ENCODE measurements at regions not wholly inside any gene's neighbourhood (a gene's known extent, or its start where the extent isn't known, plus 50 kb on each side); places are given as distances from the start of the nearest gene placed in this dataset.

- no peaks in the 10 kb centered on the region for H3K9me3 Mint-ChIP-seq
- no peaks in the 10 kb centered on the region for H3K36me3 Mint-ChIP-seq (ENCODE audit: insufficient read depth)
- H3K4me1 Mint-ChIP-seq (ENCODE audit: low read depth in 2 of 2): no peaks in the 10 kb centered on the region
- no peak overlapping the region for H3K4me3 Mint-ChIP-seq
- no peak overlapping the region for H3K27ac Mint-ChIP-seq
- no peak for ATAC-seq (replicated peaks)
- peaks cover 29 to 53% of the 10 kb centered on the region in 2 donors for H3K27me3 Mint-ChIP-seq
- no peak for DNase-seq
These were observed 52.0 kb upstream of the KCNIP1 start for GRCh38 chr5:170451747-170452365.

GRCh38 chr5:170450061-170450669 is 53.7 kb upstream of the KCNIP1 start:
- no peaks in the 10 kb centered on the region for H3K4me1 Mint-ChIP-seq (ENCODE audit: low read depth in 2 of 2)

GRCh38 chr5:170449232-170449631 is 54.6 kb upstream of the KCNIP1 start:
- peaks cover 15 to 37% of the 10 kb centered on the region in 2 donors for H3K27me3 Mint-ChIP-seq
- no peaks in the 10 kb centered on the region for H3K36me3 Mint-ChIP-seq (ENCODE audit: insufficient read depth)
- no peak overlapping the region for H3K27ac Mint-ChIP-seq
- H3K4me1 Mint-ChIP-seq (ENCODE audit: low read depth in 2 of 2): peaks cover 0 to 4% of the 10 kb centered on the region in 2 donors
- ATAC-seq (replicated peaks) (no peak), DNase-seq (no peak)
- no peaks in the 10 kb centered on the region for H3K9me3 Mint-ChIP-seq
- H3K4me3 Mint-ChIP-seq: no peak overlapping the region

More at GRCh38 chr5:170450061-170450669, 53.7 kb upstream of the KCNIP1 start:
- Mint-ChIP-seq H3K27me3 (peaks cover 17 to 41% of the 10 kb centered on the region in 2 donors), H3K9me3 (no peaks in the 10 kb centered on the region), H3K4me3 (no peak overlapping the region), H3K36me3 (ENCODE audit: insufficient read depth) (no peaks in the 10 kb centered on the region), H3K27ac (no peak overlapping the region)
- DNase-seq (no peak), ATAC-seq (replicated peaks) (no peak)

- H3K4me1 Mint-ChIP-seq (ENCODE audit: low read depth in 2 of 2): peaks cover 0 to 4% of the 10 kb centered on the region in 2 donors
- no peak overlapping the region for H3K4me3 Mint-ChIP-seq
- H3K27ac Mint-ChIP-seq: no peak overlapping the region
- H3K9me3 Mint-ChIP-seq: no peaks in the 10 kb centered on the region
- H3K36me3 Mint-ChIP-seq (ENCODE audit: insufficient read depth): no peaks in the 10 kb centered on the region
- H3K27me3 Mint-ChIP-seq: peaks cover 6 to 37% of the 10 kb centered on the region in 2 donors
- no peak for DNase-seq
- ATAC-seq (replicated peaks): no peak
These were observed 55.6 kb upstream of the KCNIP1 start for GRCh38 chr5:170448221-170448620.

- H3K27me3 Mint-ChIP-seq: peaks cover 6 to 23% of the 10 kb centered on the region in 2 donors
- no peaks in the 10 kb centered on the region for H3K9me3 Mint-ChIP-seq
- peaks cover 0 to 4% of the 10 kb centered on the region in 2 donors for H3K4me1 Mint-ChIP-seq (ENCODE audit: low read depth in 2 of 2)
- DNase-seq (no peak), ATAC-seq (replicated peaks) (no peak)
- no peak overlapping the region for H3K4me3 Mint-ChIP-seq
- H3K27ac Mint-ChIP-seq: no peak overlapping the region
- no peaks in the 10 kb centered on the region for H3K36me3 Mint-ChIP-seq (ENCODE audit: insufficient read depth)
These were observed 57.2 kb upstream of the KCNMB1 start for GRCh38 chr5:170446365-170446764.

- Mint-ChIP-seq H3K4me1 (ENCODE audit: low read depth in 2 of 2) (peaks cover 0 to 4% of the 10 kb centered on the region in 2 donors), H3K27ac (no peak overlapping the region), H3K9me3 (no peaks in the 10 kb centered on the region), H3K4me3 (no peak overlapping the region), H3K27me3 (peaks cover 6 to 19% of the 10 kb centered on the region in 2 donors), H3K36me3 (ENCODE audit: insufficient read depth) (no peaks in the 10 kb centered on the region)
- no peak for DNase-seq
- ATAC-seq (replicated peaks): no peak
These were observed 56.8 kb upstream of the KCNMB1 start for GRCh38 chr5:170445936-170446335.

- Mint-ChIP-seq H3K36me3 (ENCODE audit: insufficient read depth) (no peaks in the 10 kb centered on the region), H3K9me3 (no peaks in the 10 kb centered on the region), H3K27me3 (peaks cover 0 to 10% of the 10 kb centered on the region in 2 donors), H3K4me1 (ENCODE audit: low read depth in 2 of 2) (peaks cover 0 to 4% of the 10 kb centered on the region in 2 donors), H3K27ac (no peak overlapping the region), H3K4me3 (no peak overlapping the region)
- ATAC-seq (replicated peaks) (no peak), DNase-seq (no peak)
These were observed 55.9 kb upstream of the KCNMB1 start for GRCh38 chr5:170444969-170445505.

- DNase-seq: no peak
- Mint-ChIP-seq H3K27me3 (peaks cover 0 to 9% of the 10 kb centered on the region in 2 donors), H3K4me3 (no peak overlapping the region), H3K36me3 (ENCODE audit: insufficient read depth) (no peaks in the 10 kb centered on the region), H3K9me3 (no peaks in the 10 kb centered on the region), H3K27ac (no peak overlapping the region), H3K4me1 (ENCODE audit: low read depth in 2 of 2) (peaks cover 0 to 4% of the 10 kb centered on the region in 2 donors)
- no peak for ATAC-seq (replicated peaks)
These were observed 55.0 kb upstream of the KCNMB1 start for GRCh38 chr5:170444181-170444580.

GRCh38 chr5:170443624-170444023 is 54.5 kb upstream of the KCNMB1 start:
- Mint-ChIP-seq H3K4me1 (ENCODE audit: low read depth in 2 of 2) (peaks cover 0 to 4% of the 10 kb centered on the region in 2 donors), H3K27me3 (peaks cover 0 to 14% of the 10 kb centered on the region in 2 donors), H3K36me3 (ENCODE audit: insufficient read depth) (no peaks in the 10 kb centered on the region), H3K27ac (no peak overlapping the region), H3K4me3 (no peak overlapping the region), H3K9me3 (no peaks in the 10 kb centered on the region)
- DNase-seq: no peak
- no peak for ATAC-seq (replicated peaks)

- ATAC-seq (replicated peaks) (no peak), DNase-seq (no peak)
- Mint-ChIP-seq H3K4me1 (ENCODE audit: low read depth in 2 of 2) (peaks cover 0 to 4% of the 10 kb centered on the region in 2 donors), H3K36me3 (ENCODE audit: insufficient read depth) (no peaks in the 10 kb centered on the region), H3K4me3 (no peak overlapping the region), H3K27ac (no peak overlapping the region), H3K9me3 (no peaks in the 10 kb centered on the region), H3K27me3 (peaks cover 0 to 18% of the 10 kb centered on the region in 2 donors)
These were observed 53.8 kb upstream of the KCNMB1 start for GRCh38 chr5:170442921-170443320.

GRCh38 chr5:170442391-170442790 is 53.2 kb upstream of the KCNMB1 start:
- Mint-ChIP-seq H3K4me3 (no peak overlapping the region), H3K27ac (no peak overlapping the region), H3K27me3 (peaks cover 0 to 18% of the 10 kb centered on the region in 2 donors), H3K9me3 (no peaks in the 10 kb centered on the region), H3K36me3 (ENCODE audit: insufficient read depth) (no peaks in the 10 kb centered on the region), H3K4me1 (ENCODE audit: low read depth in 2 of 2) (peaks cover 0 to 4% of the 10 kb centered on the region in 2 donors)
- DNase-seq: no peak
- no peak for ATAC-seq (replicated peaks)

GRCh38 chr5:170441393-170441784 is 52.2 kb upstream of the KCNMB1 start:
- Mint-ChIP-seq H3K9me3 (no peaks in the 10 kb centered on the region), H3K27ac (no peak overlapping the region), H3K4me1 (ENCODE audit: low read depth in 2 of 2) (peaks cover 0 to 4% of the 10 kb centered on the region in 2 donors), H3K36me3 (ENCODE audit: insufficient read depth) (no peaks in the 10 kb centered on the region), H3K4me3 (no peak overlapping the region), H3K27me3 (peaks cover 0 to 20% of the 10 kb centered on the region in 2 donors)
- DNase-seq (no peak), ATAC-seq (replicated peaks) (no peak)

GRCh38 chr5:170440771-170441392 is 51.7 kb upstream of the KCNMB1 start:
- Mint-ChIP-seq H3K27me3 (peaks cover 0 to 20% of the 10 kb centered on the region in 2 donors), H3K9me3 (no peaks in the 10 kb centered on the region), H3K27ac (no peak overlapping the region), H3K36me3 (ENCODE audit: insufficient read depth) (no peaks in the 10 kb centered on the region), H3K4me3 (no peak overlapping the region), H3K4me1 (ENCODE audit: low read depth in 2 of 2) (peaks cover 0 to 4% of the 10 kb centered on the region in 2 donors)
- ATAC-seq (replicated peaks): no peak
- no peak for DNase-seq

GRCh38 chr5:170439944-170440269 is 50.7 kb upstream of the KCNMB1 start:
- H3K27me3 Mint-ChIP-seq: peaks cover 0 to 20% of the 10 kb centered on the region in 2 donors
- H3K4me1 Mint-ChIP-seq (ENCODE audit: low read depth in 2 of 2): peaks cover 0 to 3% of the 10 kb centered on the region in 2 donors
- no peak for DNase-seq
- no peak overlapping the region for H3K4me3 Mint-ChIP-seq
- H3K36me3 Mint-ChIP-seq (ENCODE audit: insufficient read depth): no peaks in the 10 kb centered on the region
- no peak for ATAC-seq (replicated peaks)
- no peaks in the 10 kb centered on the region for H3K9me3 Mint-ChIP-seq
- H3K27ac Mint-ChIP-seq: no peak overlapping the region
